WI38 (cell line): ENCODE measurements at regions not wholly inside any gene's neighbourhood (a gene's known extent, or its start where the extent isn't known, plus 50 kb on each side); places are given as distances from the start of the nearest gene placed in this dataset.

Experiments
- H3K4me3 ChIP-seq: 2 replicates; pipeline ENCODE4 v1.5.1; 2011; ENCODE audit warnings: low read depth, mild to moderate bottlenecking, control low read depth, low read length
- CTCF ChIP-seq: IDR thresholded peaks from 2 replicates; pipeline ENCODE4 v1.5.1; 2012; ENCODE audit warnings: low read depth, mild to moderate bottlenecking, control low read depth, low read length

DNA sequence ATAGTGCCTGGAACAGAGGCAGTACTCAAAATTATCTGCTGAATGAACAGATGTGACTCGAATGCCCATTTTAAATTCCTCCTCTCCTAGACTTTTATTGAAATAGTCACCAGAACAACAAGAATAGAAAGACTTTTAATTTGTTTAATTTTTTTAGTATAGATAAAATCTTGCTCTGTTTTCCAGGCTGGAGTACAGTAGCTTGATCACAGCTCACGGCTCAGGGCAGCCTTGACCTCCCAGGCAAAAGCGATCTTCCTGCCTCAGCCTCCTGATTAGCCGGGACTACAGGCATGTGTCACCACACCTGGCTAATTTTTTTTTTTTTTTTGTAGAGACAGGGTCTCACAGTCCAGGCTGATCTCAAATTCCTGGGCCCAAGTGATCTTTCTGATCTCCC is 120.9 kb upstream of the FREM2 start:
- no peak for TF ChIP-seq CTCF
- no peak overlapping the region for H3K4me3 ChIP-seq

DNA sequence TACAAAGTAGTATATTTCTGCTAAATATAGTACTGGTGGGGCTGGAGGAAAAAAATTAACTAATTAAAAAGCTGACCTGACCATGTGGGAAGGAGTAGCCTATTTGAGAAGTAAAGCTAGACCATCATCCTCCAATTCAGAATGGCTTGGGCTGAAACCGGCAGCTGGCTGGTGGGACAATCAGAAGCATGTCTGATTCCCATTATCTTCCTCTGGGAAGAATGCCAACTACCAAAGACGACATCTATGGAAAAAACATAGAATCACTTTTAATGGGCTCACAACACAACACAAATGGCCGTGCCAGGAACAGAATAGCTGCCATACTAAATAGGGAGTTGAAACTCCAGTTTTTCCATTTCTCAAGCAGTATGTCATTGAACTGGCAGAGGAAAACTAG is 120.4 kb upstream of the FREM2 start:
- TF ChIP-seq CTCF: no peak
- no peak overlapping the region for H3K4me3 ChIP-seq

DNA sequence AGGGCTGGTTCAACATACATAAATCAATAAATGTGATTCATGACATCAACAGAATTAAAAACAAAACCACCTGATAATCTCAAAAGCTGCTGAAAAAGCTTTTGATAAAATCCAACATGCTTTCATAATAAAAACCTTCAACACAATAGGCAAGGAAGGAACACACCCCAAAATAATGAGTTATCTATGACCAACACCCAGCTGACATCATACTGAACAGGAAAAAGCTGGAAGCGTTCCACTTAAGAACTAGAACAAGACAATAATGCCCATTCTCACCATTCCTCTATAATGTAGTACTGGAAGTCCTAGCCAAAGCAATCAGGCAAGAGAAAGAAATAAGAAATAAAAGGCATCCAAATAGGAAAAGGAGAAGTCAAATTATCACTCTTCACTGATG is 116.2 kb upstream of the FREM2 start:
- TF ChIP-seq CTCF: no peak
- H3K4me3 ChIP-seq: no peak overlapping the region

- TF ChIP-seq CTCF: no peak
- no peak overlapping the region for H3K4me3 ChIP-seq
These were observed 111.5 kb upstream of the FREM2 start for GRCh38 chr13:38575427-38575826.

DNA sequence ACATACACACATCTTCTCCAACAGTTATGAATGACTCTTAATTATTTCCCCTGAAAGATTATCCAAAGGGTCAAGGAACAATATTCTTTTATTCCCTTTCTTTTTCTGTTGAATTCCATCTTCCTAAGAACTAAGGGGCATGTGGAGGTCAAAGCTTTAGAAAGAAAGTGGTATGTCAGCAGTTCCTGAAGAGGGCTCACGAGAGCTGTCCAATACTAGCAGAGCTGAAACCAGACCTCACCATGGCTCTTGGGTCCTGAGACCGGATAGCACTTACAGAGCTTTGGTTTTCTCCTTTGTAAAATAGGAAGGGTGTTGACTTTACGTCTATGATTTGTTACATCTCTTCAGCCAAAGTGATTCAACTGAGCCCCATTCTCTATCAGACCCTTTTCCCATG is 109.8 kb upstream of the FREM2 start:
- no peak overlapping the region for H3K4me3 ChIP-seq
- TF ChIP-seq CTCF: no peak

DNA sequence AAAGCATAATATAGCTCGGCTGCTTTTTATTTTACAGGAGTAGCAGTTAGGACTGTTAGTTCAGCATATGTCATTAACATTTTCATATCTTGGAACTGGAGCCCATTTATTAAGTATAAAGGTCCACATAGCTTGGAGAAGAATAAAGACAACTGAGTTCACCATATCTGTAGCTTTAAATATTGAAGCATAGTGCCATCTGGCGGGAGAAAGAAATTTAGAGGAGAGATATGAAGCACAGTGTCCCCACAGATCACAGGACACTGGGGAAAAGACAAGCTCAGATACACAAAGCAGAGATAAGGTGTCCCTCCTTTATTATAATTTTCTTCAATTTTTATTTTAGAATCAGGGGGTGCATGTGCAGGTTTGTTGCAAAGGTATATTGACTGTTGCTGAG is 104.7 kb upstream of the FREM2 start:
- no peak overlapping the region for H3K4me3 ChIP-seq
- TF ChIP-seq CTCF: no peak

DNA sequence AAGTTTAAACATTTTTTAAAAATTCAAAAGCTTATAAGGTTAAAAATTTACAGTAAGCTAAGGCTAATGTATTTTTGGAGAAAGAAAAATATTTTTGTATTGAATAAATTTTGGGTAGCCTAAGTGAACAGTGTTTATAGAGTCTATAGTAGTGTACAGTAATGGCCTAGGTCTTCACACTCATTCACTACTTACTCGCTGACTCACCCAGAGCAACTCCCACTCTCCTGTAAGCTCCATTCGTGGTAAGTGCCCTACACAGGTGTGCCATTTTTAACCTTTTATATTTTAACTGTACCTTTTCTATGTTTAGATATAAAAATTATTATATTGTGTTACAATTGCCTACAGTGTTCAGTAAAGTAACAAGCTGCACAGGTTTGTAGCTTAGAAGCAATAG is 96.6 kb upstream of the FREM2 start:
- TF ChIP-seq CTCF: no peak
- H3K4me3 ChIP-seq: no peak overlapping the region
